GM12878 (cell line): ENCODE measurements at regions not wholly inside any gene's neighbourhood (a gene's known extent, or its start where the extent isn't known, plus 50 kb on each side); places are given as distances from the start of the nearest gene placed in this dataset.

Experiments used
- CTCF ChIP-seq, 3 experiments: IDR thresholded peaks in 2 of 3; conservative IDR thresholded peaks in 1 of 3; 2 replicates each; pipeline ENCODE4 v1.5.1; 2011; ENCODE audit warnings: low read depth in 3 of 3, low read length in 3 of 3, mild to moderate bottlenecking in 3 of 3, control low read depth in 2 of 3, moderate library complexity in 2 of 3, inconsistent platforms in 1 of 3, mixed read lengths in 1 of 3; ENCODE audit not compliant: control insufficient read depth in 2 of 3, insufficient read depth in 1 of 3; ENCODE audit errors: extremely low read depth in 1 of 3
- CUX1 ChIP-seq: IDR thresholded peaks from 2 replicates; pipeline ENCODE4 v1.6.1; 2012; ENCODE audit warnings: improper control_type of control experiment, low read depth, low read length; ENCODE audit not compliant: insufficient replicate concordance
- HDAC6 ChIP-seq: fragments of 200-600 bp; sonication (generic); IDR thresholded peaks from one replicate; pipeline ENCODE4 v1.8.0; 2017; ENCODE audit warnings: antibody characterized with exemption; ENCODE audit not compliant: unreplicated experiment
- POLR2A ChIP-seq: IDR thresholded peaks from 2 replicates; pipeline ENCODE4 v1.6.1; 2011; ENCODE audit warnings: low read depth, mild to moderate bottlenecking, low read length
- RBBP5 ChIP-seq: fragments of 200-600 bp; sonication (generic); conservative IDR thresholded peaks from 2 replicates; pipeline ENCODE4 v1.6.1; 2016

DNA sequence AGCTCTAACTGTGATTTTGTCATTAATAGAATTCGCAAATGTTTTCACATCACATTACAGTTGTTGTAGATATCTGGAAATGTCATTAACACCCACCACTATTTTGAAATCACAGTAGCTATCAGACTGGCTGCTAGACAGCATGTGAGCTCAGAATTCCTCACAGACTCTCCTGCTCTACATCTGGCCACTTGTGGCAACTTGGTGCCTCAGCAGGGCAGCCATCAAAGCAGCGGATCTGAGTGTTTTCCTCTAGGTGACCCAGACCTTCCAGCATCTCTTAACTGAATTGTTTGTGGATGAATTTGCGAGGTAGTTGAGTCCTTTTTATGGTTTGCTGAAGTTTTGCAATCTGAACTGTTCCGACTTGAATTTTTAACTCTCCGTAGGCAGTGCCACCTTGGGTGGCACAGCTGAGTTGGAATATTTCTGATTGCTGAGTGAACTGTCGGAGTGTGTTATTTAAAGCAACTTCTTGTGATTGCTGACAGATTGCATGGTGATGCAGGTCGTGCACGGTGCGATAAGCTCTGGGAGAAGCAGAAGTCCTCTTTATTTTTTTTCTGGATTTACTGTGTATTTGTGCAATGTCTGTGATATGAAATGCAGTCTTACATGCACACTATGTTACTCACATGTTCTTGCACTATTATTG is 114.0 kb upstream of the PLET1 start:
- TF ChIP-seq HDAC6 (no peak), CTCF (IDR thresholded peaks at IDR 0.05 in 2 of 3, conservative IDR thresholded peaks at IDR 0.05 in 1 of 3; ENCODE audit: control insufficient read depth in 2 of 3, extremely low read depth in 1 of 3, insufficient read depth in 1 of 3, low read depth in 3 of 3, low read length in 3 of 3) (no peak), POLR2A (no peak), RBBP5 (no peak), CUX1 (no peak)
